GM18861 (cell line): ENCODE measurements at regions not wholly inside any gene's neighbourhood (a gene's known extent, or its start where the extent isn't known, plus 50 kb on each side); places are given as distances from the start of the nearest gene placed in this dataset.
"Not testable (repeated sequence)": the region's sequence is repeated elsewhere in the genome, so short reads cannot be mapped to it uniquely, and the experiment has no call there.

Experiments used
- ATAC-seq: cut with Tn5 transposase; IDR thresholded peaks from one replicate; pipeline ENCODE4 v1.9.1; 2021; ENCODE audit not compliant: unreplicated experiment

- ATAC-seq = no peak
Measured at GRCh38 chr5:1958211-1959010, 75.7 kb upstream of the IRX4 start.

DNA sequence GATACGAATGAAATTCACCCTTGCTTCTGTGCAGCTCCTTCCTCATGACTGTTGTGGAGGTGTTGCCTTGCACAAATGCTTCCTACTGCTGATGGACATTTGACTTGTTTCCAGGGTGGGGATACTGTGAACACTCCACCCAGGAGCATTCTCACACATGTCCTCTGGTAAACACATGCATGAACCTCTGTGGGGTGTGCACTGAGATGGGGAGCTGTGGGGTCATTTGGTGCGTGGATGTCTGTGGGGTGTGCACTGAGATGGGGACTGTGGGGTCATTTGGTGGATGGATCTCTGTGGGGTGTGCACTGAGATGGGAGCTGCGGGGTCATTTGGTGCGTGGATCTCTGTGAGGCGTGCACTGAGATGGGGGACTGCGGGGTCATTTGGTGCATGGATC lies 72.9 kb upstream of the IRX4 start:
- no peak for ATAC-seq

DNA sequence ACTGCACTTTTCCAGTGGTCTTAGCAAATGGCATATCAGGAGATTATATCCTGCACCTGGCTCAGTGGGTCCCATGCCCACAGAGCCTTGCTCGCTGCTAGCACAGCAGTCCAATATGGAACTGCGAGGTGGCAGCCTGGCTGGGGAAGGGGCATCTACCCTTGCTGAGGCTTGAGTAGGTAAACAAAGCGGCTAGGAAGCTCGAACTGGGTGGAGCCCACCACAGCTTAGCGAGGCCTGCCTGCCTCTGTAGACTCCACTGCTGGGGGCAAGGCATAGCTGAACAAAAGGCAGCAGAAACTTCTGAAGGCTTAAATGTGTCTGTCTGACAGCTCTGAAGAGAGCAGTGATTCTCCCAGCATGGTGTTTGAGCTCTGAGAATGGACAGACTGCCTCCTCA lies 71.0 kb upstream of the IRX4 start:
- ATAC-seq = not testable (repeated sequence)

- no peak for ATAC-seq
Measured at GRCh38 chr5:1952444-1953099, 69.8 kb upstream of the IRX4 start.

GRCh38 chr5:1952021-1952420 lies 69.3 kb upstream of the IRX4 start:
- ATAC-seq = no peak

GRCh38 chr5:1951165-1951816 lies 68.6 kb upstream of the IRX4 start:
- ATAC-seq = no peak

GRCh38 chr5:1950708-1951103 lies 68.0 kb upstream of the IRX4 start:
- no peak for ATAC-seq

DNA sequence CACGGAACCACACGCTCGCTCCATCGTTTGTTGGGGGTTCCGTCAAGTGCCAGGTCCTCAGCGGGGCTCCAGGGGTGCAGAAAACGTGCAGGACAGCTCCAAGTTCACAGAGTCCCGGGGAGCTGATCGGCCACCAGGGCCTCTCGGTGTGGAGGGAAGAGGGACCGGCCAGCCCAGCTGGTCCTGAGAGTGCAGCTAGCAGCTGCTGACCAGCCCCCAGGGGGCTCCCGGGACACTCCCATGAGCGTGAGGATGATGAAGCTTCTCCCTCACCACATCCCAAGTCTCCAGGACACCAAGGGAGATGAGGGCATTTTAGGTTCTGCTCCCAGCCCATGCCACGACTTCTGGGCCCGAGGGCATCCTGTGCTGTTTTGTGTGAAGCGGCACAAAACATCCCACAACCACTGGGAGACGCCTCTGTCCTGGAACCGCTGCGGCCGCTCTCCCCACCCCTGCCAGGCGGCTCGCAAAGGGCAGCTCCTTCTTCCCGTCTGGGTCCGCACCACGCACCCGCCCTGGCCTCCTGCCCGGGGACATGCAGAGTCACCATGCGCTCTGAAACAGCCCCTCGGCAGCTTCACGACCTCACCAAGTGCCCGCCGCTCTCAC lies 67.5 kb upstream of the IRX4 start:
- ATAC-seq = no peak

DNA sequence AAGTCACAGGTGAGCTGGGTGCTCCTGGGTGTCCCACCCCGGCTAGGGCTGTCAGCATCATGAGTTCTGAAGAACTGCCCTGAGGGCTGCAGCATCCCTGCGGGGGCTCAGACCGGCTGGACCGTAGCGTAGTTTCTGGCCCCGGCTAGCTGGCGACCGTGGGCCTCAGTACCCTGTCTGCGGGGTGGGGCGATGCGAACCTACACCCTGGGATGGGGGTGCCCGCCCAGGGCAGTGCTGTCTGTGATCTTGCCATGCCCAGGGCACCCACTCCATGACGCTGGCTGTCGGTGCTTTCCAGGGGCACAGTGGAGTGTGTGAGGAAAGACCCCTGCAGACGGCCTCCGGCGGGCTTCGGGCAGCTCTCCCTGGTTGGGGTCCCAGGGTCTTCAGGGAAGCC lies 66.5 kb upstream of the IRX4 start:
- ATAC-seq = no peak

GRCh38 chr5:1948663-1949191 lies 66.0 kb upstream of the IRX4 start:
- no peak for ATAC-seq

GRCh38 chr5:1948111-1948510 lies 65.4 kb upstream of the IRX4 start:
- ATAC-seq = no peak

GRCh38 chr5:1946776-1947175 lies 64.1 kb upstream of the IRX4 start:
- ATAC-seq = no peak

GRCh38 chr5:1946122-1946677 lies 63.5 kb upstream of the IRX4 start:
- no peak for ATAC-seq

GRCh38 chr5:1945606-1946005 lies 62.9 kb upstream of the IRX4 start:
- no peak for ATAC-seq

GRCh38 chr5:1944408-1944807 lies 61.7 kb upstream of the IRX4 start:
- ATAC-seq = no peak

DNA sequence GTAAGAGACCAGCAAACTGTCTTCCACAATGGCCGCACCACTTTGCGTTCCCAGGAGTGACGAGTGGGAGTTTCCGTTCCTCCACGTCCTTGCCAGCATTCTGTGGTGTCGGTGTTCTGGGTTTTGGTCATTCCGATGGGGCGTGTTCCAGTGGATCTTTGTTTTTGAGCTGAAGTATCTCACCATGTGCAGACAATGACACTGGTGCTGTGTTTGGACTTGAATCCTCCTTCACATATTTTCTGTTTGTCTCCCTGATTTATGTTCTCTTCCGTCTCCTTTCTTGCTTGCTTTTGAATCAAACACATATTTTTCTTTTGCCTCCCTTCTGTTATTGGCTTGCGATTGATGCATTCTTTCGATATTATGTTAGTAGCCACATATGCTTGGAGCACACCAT lies 60.8 kb upstream of the IRX4 start:
- ATAC-seq = no peak

GRCh38 chr5:1942630-1943029 lies 59.9 kb upstream of the IRX4 start:
- ATAC-seq = no peak

DNA sequence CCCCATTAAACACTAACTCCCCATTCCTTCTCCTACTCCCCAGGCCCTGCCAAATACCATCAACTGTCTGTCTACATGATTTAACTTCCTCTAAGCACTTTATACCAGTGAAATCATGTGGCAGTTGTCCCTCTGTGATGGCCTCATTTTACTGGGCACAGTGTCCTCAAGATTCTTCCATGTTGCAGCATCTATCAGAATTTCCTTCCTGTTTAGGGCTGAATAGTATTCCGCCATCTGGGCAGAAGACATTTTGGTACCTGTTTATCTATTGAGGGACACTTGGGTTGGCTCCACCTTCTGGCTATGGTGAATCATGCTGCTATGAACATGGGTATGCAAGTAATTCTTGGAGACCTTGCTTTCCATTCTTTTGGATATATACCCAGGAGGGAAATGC lies 59.4 kb upstream of the IRX4 start:
- ATAC-seq = no peak

GRCh38 chr5:1939256-1939655 lies 56.5 kb upstream of the IRX4 start:
- ATAC-seq = no peak

- no peak for ATAC-seq
Measured at GRCh38 chr5:1938310-1939000, 55.7 kb upstream of the IRX4 start.

DNA sequence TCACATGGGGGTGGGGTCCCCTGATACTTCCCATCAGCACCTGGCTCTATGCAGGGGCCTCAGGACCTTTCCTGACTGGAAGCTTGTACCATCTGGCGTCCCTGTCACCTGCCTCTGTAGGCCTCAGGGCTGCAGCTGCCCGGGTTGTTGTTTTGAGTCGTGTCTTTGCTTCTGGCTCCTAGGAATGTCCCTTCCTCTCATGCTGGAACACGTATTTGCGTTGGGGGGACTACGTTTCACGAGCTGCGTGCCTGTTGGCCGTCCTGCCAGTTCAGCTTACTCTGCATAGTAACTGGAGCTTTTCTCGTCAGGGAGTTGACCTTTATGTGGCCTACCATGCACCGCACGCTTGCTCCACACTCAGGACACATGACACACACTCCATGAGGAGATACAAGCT lies 54.9 kb upstream of the IRX4 start:
- no peak for ATAC-seq
